Hepatocyte (in vitro differentiated cells): ENCODE measurements at regions not wholly inside any gene's neighbourhood (a gene's known extent, or its start where the extent isn't known, plus 50 kb on each side); places are given as distances from the start of the nearest gene placed in this dataset.

Experiments
- EZH2 ChIP-seq: fragments of 200-600 bp; sonication (generic); IDR thresholded peaks from 2 replicates; pipeline ENCODE4 v1.6.1; 2016; ENCODE audit warnings: antibody characterized with exemption, mild to moderate bottlenecking, borderline replicate concordance
- TF ChIP-seq, protein P1 (sequence below): fragments of 200-600 bp; sonication (generic); IDR thresholded peaks from 2 replicates; pipeline ENCODE4 v1.5.1; 2016; ENCODE audit warnings: antibody characterized with exemption, mild to moderate bottlenecking; ENCODE audit not compliant: poor library complexity

GRCh38 chr5:30997681-30998080 is 195.8 kb upstream of the CDH6 start:
- TF ChIP-seq, protein P1, sequence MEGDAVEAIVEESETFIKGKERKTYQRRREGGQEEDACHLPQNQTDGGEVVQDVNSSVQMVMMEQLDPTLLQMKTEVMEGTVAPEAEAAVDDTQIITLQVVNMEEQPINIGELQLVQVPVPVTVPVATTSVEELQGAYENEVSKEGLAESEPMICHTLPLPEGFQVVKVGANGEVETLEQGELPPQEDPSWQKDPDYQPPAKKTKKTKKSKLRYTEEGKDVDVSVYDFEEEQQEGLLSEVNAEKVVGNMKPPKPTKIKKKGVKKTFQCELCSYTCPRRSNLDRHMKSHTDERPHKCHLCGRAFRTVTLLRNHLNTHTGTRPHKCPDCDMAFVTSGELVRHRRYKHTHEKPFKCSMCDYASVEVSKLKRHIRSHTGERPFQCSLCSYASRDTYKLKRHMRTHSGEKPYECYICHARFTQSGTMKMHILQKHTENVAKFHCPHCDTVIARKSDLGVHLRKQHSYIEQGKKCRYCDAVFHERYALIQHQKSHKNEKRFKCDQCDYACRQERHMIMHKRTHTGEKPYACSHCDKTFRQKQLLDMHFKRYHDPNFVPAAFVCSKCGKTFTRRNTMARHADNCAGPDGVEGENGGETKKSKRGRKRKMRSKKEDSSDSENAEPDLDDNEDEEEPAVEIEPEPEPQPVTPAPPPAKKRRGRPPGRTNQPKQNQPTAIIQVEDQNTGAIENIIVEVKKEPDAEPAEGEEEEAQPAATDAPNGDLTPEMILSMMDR, result no peak
- no peak for TF ChIP-seq EZH2
